PC-3 (cell line): ENCODE measurements at regions not wholly inside any gene's neighbourhood (a gene's known extent, or its start where the extent isn't known, plus 50 kb on each side); places are given as distances from the start of the nearest gene placed in this dataset.

Source experiments
- ATAC-seq: fragments of 200-7000 bp; cut with Tn5 transposase; 2 replicates; pipeline ENCODE4 v1.9.1; 2020; ENCODE audit warnings: mild to moderate bottlenecking, moderate library complexity
- BruUV-seq: library from RNA; stranded (reverse); fragments of 400-500 nt; replicated peaks from 2 replicates; lab custom pipeline; 2021; lab: Mats Ljungman, UMichigan
- CTCF ChIA-PET: fragments of 300-600 bp; sonication (Branson Sonifier 250); formaldehyde crosslinking; loops from one replicate; lab custom pipeline; 2022; ENCODE audit warnings: antibody characterized with exemption; lab: Charles Lee
- POLR2A ChIA-PET: fragments of 300-600 bp; sonication (Branson Sonifier 250); formaldehyde crosslinking; loops from one replicate; lab custom pipeline; 2022; ENCODE audit warnings: antibody characterized with exemption; ENCODE audit not compliant: unreplicated experiment; lab: Charles Lee
- DNase-seq: peaks from one replicate; pipeline ENCODE4 v3.0.0-alpha.2; 2015
- H2AFZ ChIP-seq: fragments of 300-600 bp; sonication (generic); 2 replicates; pipeline ENCODE4 v1.6.0; 2016; ENCODE audit warnings: antibody characterized with exemption, low read length
- H3F3A ChIP-seq: fragments of 300-600 bp; sonication (generic); one replicate; pipeline ENCODE4 v1.6.0; 2017; ENCODE audit warnings: antibody characterized with exemption, low read length, control low read depth, mild to moderate bottlenecking; ENCODE audit not compliant: unreplicated experiment
- H3K27ac ChIP-seq: fragments of 300-600 bp; sonication (generic); 2 replicates; pipeline ENCODE4 v1.5.1; 2016; ENCODE audit warnings: mild to moderate bottlenecking, low read length
- H3K27me3 ChIP-seq: fragments of 300-600 bp; sonication (generic); 2 replicates; pipeline ENCODE4 v1.6.1; 2016; ENCODE audit warnings: low read length, mixed read lengths
- H3K36me3 ChIP-seq: fragments of 300-600 bp; sonication (generic); 2 replicates; pipeline ENCODE4 v1.6.1; 2016; ENCODE audit warnings: low read depth, mixed run types, low read length, mixed read lengths
- H3K4me1 ChIP-seq: fragments of 300-600 bp; sonication (generic); 2 replicates; pipeline ENCODE4 v1.5.1; 2016; ENCODE audit warnings: low read length; ENCODE audit not compliant: insufficient read depth
- H3K4me2 ChIP-seq: fragments of 300-600 bp; sonication (generic); 2 replicates; pipeline ENCODE4 v1.6.0; 2016; ENCODE audit warnings: low read length
- H3K4me3 ChIP-seq: fragments of 300-600 bp; sonication (generic); 2 replicates; pipeline ENCODE4 v1.5.1; 2016; ENCODE audit warnings: mild to moderate bottlenecking, low read length, mixed read lengths
- H3K79me2 ChIP-seq: fragments of 300-600 bp; sonication (generic); 2 replicates; pipeline ENCODE4 v1.6.1; 2017; ENCODE audit warnings: low read length, mixed read lengths
- H3K9ac ChIP-seq: fragments of 300-600 bp; sonication (generic); 2 replicates; pipeline ENCODE4 v1.6.0; 2016; ENCODE audit warnings: mild to moderate bottlenecking, low read length
- H3K9me2 ChIP-seq: fragments of 300-600 bp; sonication (generic); replicated peaks from 2 replicates; pipeline ENCODE4 v1.6.1; 2016; ENCODE audit warnings: mixed run types, low read length, mixed read lengths
- H3K9me3 ChIP-seq: fragments of 300-600 bp; sonication (generic); 2 replicates; pipeline ENCODE4 v1.6.1; 2016; ENCODE audit warnings: low read length, mixed read lengths
- H4K20me1 ChIP-seq: fragments of 300-600 bp; sonication (generic); 2 replicates; pipeline ENCODE4 v1.6.1; 2016; ENCODE audit warnings: low read length, mixed read lengths
- CTCF ChIP-seq: fragments of 300-600 bp; sonication (generic); conservative IDR thresholded peaks from 2 replicates; pipeline ENCODE4 v1.5.1; 2017; ENCODE audit warnings: antibody characterized with exemption, low read depth, mild to moderate bottlenecking, low read length
- EZH2 ChIP-seq: fragments of 300-600 bp; sonication (generic); IDR thresholded peaks from one replicate; pipeline ENCODE4 v1.6.1; 2017; ENCODE audit warnings: antibody characterized with exemption, mild to moderate bottlenecking, low read length; ENCODE audit not compliant: unreplicated experiment
- EZH2phosphoT487 ChIP-seq: fragments of 300-600 bp; sonication (generic); IDR thresholded peaks from 2 replicates; pipeline ENCODE4 v1.6.1; 2018; ENCODE audit warnings: mild to moderate bottlenecking, antibody characterized with exemption, low read length, borderline replicate concordance
- intact Hi-C: fragments of 100-400 bp; cut with micrococcal nuclease; formaldehyde crosslinking; loops from 2 replicates; pipeline ENCODE4 v1.9.0; 2023

DNA sequence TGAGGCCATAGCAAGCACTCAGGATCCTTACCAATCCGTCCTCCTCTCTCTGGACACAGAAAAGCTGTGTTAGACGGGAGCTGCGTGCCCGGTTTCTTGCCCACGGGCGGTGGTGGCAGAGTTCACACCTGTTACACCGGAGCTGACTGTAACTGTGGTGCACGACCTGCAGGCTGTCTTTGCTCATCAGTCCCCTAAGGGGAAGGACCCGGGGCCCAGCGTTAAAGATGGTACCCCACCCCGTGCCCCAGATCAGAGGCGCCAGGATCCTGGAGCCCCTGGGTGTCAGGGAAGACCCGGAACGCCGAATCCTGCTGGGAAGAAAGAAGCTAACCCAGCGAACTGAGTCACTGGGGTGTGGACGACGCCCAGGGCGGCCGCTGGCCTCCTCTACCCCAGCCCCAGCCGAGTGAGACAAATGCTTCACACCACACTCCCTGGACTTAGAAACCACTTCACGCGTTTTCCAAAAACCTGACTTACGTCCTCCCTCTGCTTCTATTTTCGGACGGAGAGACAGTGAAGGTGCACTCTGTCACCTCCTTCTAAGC lies 293.6 kb upstream of the SALL3 start:
- no peaks in the 10 kb centered on the region for H4K20me1 ChIP-seq
- H3K4me2 ChIP-seq: no peak overlapping the region
- no peaks in the 10 kb centered on the region for H3K9me2 ChIP-seq
- POLR2A ChIA-PET: no interaction called here
- TF ChIP-seq EZH2phosphoT487: no peak
- no peak for TF ChIP-seq CTCF
- no peak for TF ChIP-seq EZH2
- H3K9ac ChIP-seq: no peak overlapping the region
- no peaks in the 10 kb centered on the region for H3F3A ChIP-seq
- no peak overlapping the region for H3K27ac ChIP-seq
- no TSS peak for BruUV-seq
- no peak for DNase-seq
- intact Hi-C loops: no loop called here
- H3K27me3 ChIP-seq: peaks cover 93% of the 10 kb centered on the region
- ATAC-seq: no peak
- H3K36me3 ChIP-seq: no peaks in the 10 kb centered on the region
- CTCF ChIA-PET: no interaction called here
- no peaks in the 10 kb centered on the region for H3K4me1 ChIP-seq
- no peak overlapping the region for H2AFZ ChIP-seq
- no peaks in the 10 kb centered on the region for H3K79me2 ChIP-seq
- H3K9me3 ChIP-seq: no peaks in the 10 kb centered on the region
- H3K4me3 ChIP-seq: no peak overlapping the region

DNA sequence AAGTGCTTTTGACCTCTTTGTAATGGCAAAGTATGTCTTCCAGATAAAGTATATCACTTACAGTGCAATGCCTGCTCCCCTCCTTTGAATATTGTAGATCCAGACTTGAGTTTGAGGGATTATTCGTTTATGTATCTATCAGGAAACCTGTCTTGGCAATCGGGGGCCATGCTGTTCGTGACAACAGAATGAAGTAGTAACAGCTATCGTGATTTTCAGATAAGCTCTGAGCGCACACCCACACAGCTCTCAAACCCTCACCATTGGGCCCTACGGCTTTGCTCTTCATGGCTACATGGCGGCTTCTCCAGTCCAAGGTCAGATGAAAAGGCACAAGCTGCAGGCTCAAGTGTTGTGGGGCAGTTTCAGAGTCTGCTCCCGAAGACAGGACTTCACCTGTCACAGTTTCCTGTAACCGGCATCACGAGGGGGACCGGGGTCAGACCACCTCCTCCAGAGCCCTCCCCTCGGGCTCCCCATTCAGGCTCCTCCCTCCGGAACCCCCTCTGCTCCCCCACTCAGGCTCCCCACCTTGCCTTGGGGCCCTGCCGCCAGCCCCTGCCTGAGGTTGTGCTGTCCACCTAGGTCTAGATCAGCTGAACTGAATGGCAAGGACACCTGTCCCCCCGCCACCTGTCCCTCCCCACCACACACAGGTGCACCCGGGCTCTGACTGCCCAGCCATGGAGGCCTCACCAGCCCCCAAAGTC lies 292.5 kb upstream of the SALL3 start:
- H3K4me3 ChIP-seq: no peak overlapping the region
- ATAC-seq (no peak), DNase-seq (no peak)
- POLR2A ChIA-PET: no interaction called here
- no peak overlapping the region for H3K4me2 ChIP-seq
- no peaks in the 10 kb centered on the region for H3K36me3 ChIP-seq
- no TSS peak for BruUV-seq
- no peaks in the 10 kb centered on the region for H4K20me1 ChIP-seq
- no peak for TF ChIP-seq CTCF
- TF ChIP-seq EZH2phosphoT487: no peak
- TF ChIP-seq EZH2: no peak
- H3F3A ChIP-seq: no peaks in the 10 kb centered on the region
- H3K79me2 ChIP-seq: no peaks in the 10 kb centered on the region
- no peak overlapping the region for H2AFZ ChIP-seq
- H3K27me3 ChIP-seq: peaks cover 88% of the 10 kb centered on the region
- intact Hi-C loops: no loop called here
- no peaks in the 10 kb centered on the region for H3K9me2 ChIP-seq
- no peak overlapping the region for H3K27ac ChIP-seq
- H3K9ac ChIP-seq: no peak overlapping the region
- CTCF ChIA-PET: no interaction called here
- no peaks in the 10 kb centered on the region for H3K4me1 ChIP-seq
- no peaks in the 10 kb centered on the region for H3K9me3 ChIP-seq

DNA sequence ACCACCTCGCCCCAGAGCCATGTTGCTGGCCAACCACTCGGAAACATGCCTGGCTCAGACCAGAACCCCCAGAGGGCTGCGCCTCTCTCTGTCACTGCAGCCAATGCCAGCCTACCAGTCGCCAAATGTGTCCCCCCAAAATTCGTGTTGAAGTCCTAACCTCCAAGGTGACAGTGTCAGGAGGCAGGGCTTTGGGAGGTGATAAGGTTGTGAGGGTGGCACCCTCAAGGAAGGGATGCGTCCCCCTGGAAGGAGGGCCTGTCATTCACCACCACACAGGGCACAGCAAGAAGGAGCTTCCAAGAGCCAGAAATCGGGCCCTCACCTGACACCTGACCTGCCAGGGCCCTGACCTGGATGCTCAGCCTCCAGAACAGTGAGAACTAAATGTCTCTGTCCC lies 291.9 kb upstream of the SALL3 start:
- CTCF ChIA-PET: no interaction called here
- H3K9me2 ChIP-seq: no peaks in the 10 kb centered on the region
- no peak overlapping the region for H3K4me3 ChIP-seq
- ATAC-seq: no peak
- H3K36me3 ChIP-seq: no peaks in the 10 kb centered on the region
- no peaks in the 10 kb centered on the region for H3F3A ChIP-seq
- intact Hi-C loops: no loop called here
- H3K4me2 ChIP-seq: no peak overlapping the region
- POLR2A ChIA-PET: no interaction called here
- H3K9me3 ChIP-seq: no peaks in the 10 kb centered on the region
- H3K9ac ChIP-seq: no peak overlapping the region
- no peak overlapping the region for H2AFZ ChIP-seq
- H3K4me1 ChIP-seq: no peaks in the 10 kb centered on the region
- H3K27me3 ChIP-seq: peaks cover 84% of the 10 kb centered on the region
- no peaks in the 10 kb centered on the region for H3K79me2 ChIP-seq
- H4K20me1 ChIP-seq: no peaks in the 10 kb centered on the region
- BruUV-seq: no TSS peak
- no peak overlapping the region for H3K27ac ChIP-seq
- no peak for TF ChIP-seq EZH2phosphoT487
- no peak for TF ChIP-seq EZH2
- TF ChIP-seq CTCF: no peak
- DNase-seq: no peak
